Prostate gland (tissue), 2 donors: ENCODE measurements at regions not wholly inside any gene's neighbourhood (a gene's known extent, or its start where the extent isn't known, plus 50 kb on each side); places are given as distances from the start of the nearest gene placed in this dataset.

Experiments used
- CTCF ChIP-seq, 4 experiments: fragments of 200-600 bp in 2 of 4; fragments of 450-650 bp in 2 of 4; sonication (generic) in 2 of 4; IDR thresholded peaks; 1 replicate in 3 of 4; 2 replicates in 1 of 4; pipeline ENCODE4 v1.5.1; 2016 to 2019; ENCODE audit warnings: antibody characterized with exemption in 4 of 4, mild to moderate bottlenecking in 2 of 4, moderate library complexity in 2 of 4
- POLR2AphosphoS5 ChIP-seq: sonication (generic); formaldehyde crosslinking; IDR thresholded peaks from one replicate; pipeline ENCODE4 v1.6.1; 2017; ENCODE audit warnings: antibody characterized with exemption

GRCh38 chr13:76020421-76020955 lies 384.4 kb downstream of the LMO7 start:
- TF ChIP-seq CTCF (IDR thresholded peaks at IDR 0.05) = no peak
- TF ChIP-seq POLR2AphosphoS5 = no peak
